A673 (cell line): ENCODE measurements at regions not wholly inside any gene's neighbourhood (a gene's known extent, or its start where the extent isn't known, plus 50 kb on each side); places are given as distances from the start of the nearest gene placed in this dataset.

Experiments used
- BruUV-seq: library from RNA; stranded (reverse); fragments of 400-500 nt; replicated peaks from 2 replicates; lab custom pipeline; 2021; lab: Mats Ljungman, UMichigan
- CTCF ChIA-PET: fragments of 300-600 bp; sonication (Branson Sonifier 250); formaldehyde crosslinking; loops from one replicate; lab custom pipeline; 2022; ENCODE audit warnings: antibody characterized with exemption; lab: Charles Lee
- POLR2A ChIA-PET: fragments of 300-600 bp; sonication (Branson Sonifier 250); formaldehyde crosslinking; loops from one replicate; lab custom pipeline; 2022; ENCODE audit warnings: antibody characterized with exemption; ENCODE audit not compliant: low non-redundant PET; lab: Charles Lee
- DNase-seq: peaks from one replicate; pipeline ENCODE4 v3.0.0-alpha.2; 2015; ENCODE audit warnings: low spot score
- H3K27ac ChIP-seq: fragments of 200-600 bp; sonication (generic); 2 replicates; pipeline ENCODE4 v1.5.1; 2016; ENCODE audit warnings: mixed run types, low read depth, mild to moderate bottlenecking, mixed read lengths, antibody characterized with exemption, low read length; ENCODE audit not compliant: poor library complexity, severe bottlenecking
- H3K27me3 ChIP-seq: fragments of 200-600 bp; sonication (generic); replicated peaks from 2 replicates; pipeline ENCODE4 v1.6.1; 2017; ENCODE audit warnings: mixed run types, low read depth, mild to moderate bottlenecking, mixed read lengths, antibody characterized with exemption, low read length; ENCODE audit not compliant: insufficient read depth, poor library complexity
- H3K36me3 ChIP-seq: fragments of 200-600 bp; sonication (generic); 2 replicates; pipeline ENCODE4 v1.6.1; 2016; ENCODE audit warnings: mixed run types, mild to moderate bottlenecking, mixed read lengths, antibody characterized with exemption, low read length; ENCODE audit not compliant: insufficient read depth, poor library complexity, severe bottlenecking
- H3K4me1 ChIP-seq: fragments of 200-600 bp; sonication (generic); 2 replicates; pipeline ENCODE4 v1.6.1; 2017; ENCODE audit warnings: mixed run types, mild to moderate bottlenecking, mixed read lengths, antibody characterized with exemption, low read length; ENCODE audit not compliant: insufficient read depth, poor library complexity, severe bottlenecking
- H3K4me3 ChIP-seq: fragments of 200-600 bp; sonication (generic); 2 replicates; pipeline ENCODE4 v1.5.1; 2016; ENCODE audit warnings: low read depth, mixed run types, mild to moderate bottlenecking, mixed read lengths, low read length; ENCODE audit not compliant: poor library complexity, severe bottlenecking
- H3K9me3 ChIP-seq: fragments of 200-600 bp; sonication (generic); 2 replicates; pipeline ENCODE4 v1.6.1; 2016; ENCODE audit warnings: mixed run types, low read depth, mild to moderate bottlenecking, mixed read lengths, antibody characterized with exemption, low read length; ENCODE audit not compliant: poor library complexity, severe bottlenecking
- CTCF ChIP-seq: fragments of 300-800, 200-600 bp; sonication (generic); conservative IDR thresholded peaks from 2 replicates; pipeline ENCODE4 v1.5.1; 2017; ENCODE audit warnings: low read depth, mild to moderate bottlenecking, antibody characterized with exemption, low read length, moderate library complexity, mixed read lengths
- EZH2 ChIP-seq: fragments of 200-600 bp; sonication (generic); IDR thresholded peaks from 2 replicates; pipeline ENCODE4 v1.6.1; 2017; ENCODE audit warnings: borderline replicate concordance, low read depth, mild to moderate bottlenecking, mixed read lengths, antibody characterized with exemption, low read length; ENCODE audit not compliant: poor library complexity, severe bottlenecking
- intact Hi-C: fragments of 100-400 bp; cut with micrococcal nuclease; formaldehyde crosslinking; loops from one replicate; pipeline ENCODE4 v1.10.0; 2022; ENCODE audit not compliant: unreplicated experiment

- H3K4me1 ChIP-seq = peaks cover 15% of the 10 kb centered on the region
- intact Hi-C loops = no loop called here
- POLR2A ChIA-PET = interaction anchor here (0.5 kb wide), 1 partner anchor 1720 kb away, joined by 4 read pairs; no protein-coding TSS in a partner anchor
- no TSS peak for BruUV-seq
- CTCF ChIA-PET = no interaction called here
- H3K36me3 ChIP-seq = no peaks in the 10 kb centered on the region
- peaks cover 9% of the 10 kb centered on the region for H3K9me3 ChIP-seq
- DNase-seq = peak; percentile 24
- TF ChIP-seq EZH2 = no peak
- TF ChIP-seq CTCF = no peak
- no peak overlapping the region for H3K4me3 ChIP-seq
- H3K27me3 ChIP-seq = no peaks in the 10 kb centered on the region
- H3K27ac ChIP-seq = no peak overlapping the region
These were observed 122.4 kb upstream of the LINC00305 start for GRCh38 chr18:64271246-64271645.

GRCh38 chr18:64270608-64271007 lies 121.7 kb upstream of the LINC00305 start:
- Histone ChIP-seq H3K36me3 (no peaks in the 10 kb centered on the region), H3K4me3 (no peak overlapping the region), H3K27ac (no peak overlapping the region), H3K4me1 (peaks cover 8% of the 10 kb centered on the region), H3K9me3 (peaks cover 9% of the 10 kb centered on the region), H3K27me3 (no peaks in the 10 kb centered on the region)
- no peak for DNase-seq
- ChIA-PET CTCF (no interaction called here), POLR2A (no interaction called here)
- intact Hi-C loops = no loop called here
- BruUV-seq = no TSS peak
- no peak for TF ChIP-seq EZH2
- no peak for TF ChIP-seq CTCF

- CTCF ChIA-PET = no interaction called here
- BruUV-seq = no TSS peak
These were observed 121.2 kb upstream of the LINC00305 start for GRCh38 chr18:64270121-64270520.

More at GRCh38 chr18:64270121-64270520, 121.2 kb upstream of the LINC00305 start:
- H3K4me3 ChIP-seq = no peak overlapping the region
- POLR2A ChIA-PET = no interaction called here
- peaks cover 7% of the 10 kb centered on the region for H3K9me3 ChIP-seq
- TF ChIP-seq CTCF = no peak
- H3K27ac ChIP-seq = no peak overlapping the region
- H3K36me3 ChIP-seq = no peaks in the 10 kb centered on the region
- peaks cover 4% of the 10 kb centered on the region for H3K4me1 ChIP-seq
- intact Hi-C loops = no loop called here
- DNase-seq = no peak
- H3K27me3 ChIP-seq = no peaks in the 10 kb centered on the region
